ENCODE measurements at regions not wholly inside any gene's neighbourhood (a gene's known extent, or its start where the extent isn't known, plus 50 kb on each side); places are given as distances from the start of the nearest gene placed in this dataset.

- H3K27me3 ChIP-seq: no peaks in the 10 kb centered on the region
- intact Hi-C loops (cut with DNase I): no loop called here
- no peak overlapping the region for H3K27ac ChIP-seq
- WGBS, 2 donors: 79 to 81% methylated on average over 3 of the region's 3 CpGs
- H3K4me3 ChIP-seq (replicated peaks in 1 of 3): no peak overlapping the region
- no peaks in the 10 kb centered on the region for H3K36me3 ChIP-seq
- H3K9me3 ChIP-seq: no peaks in the 10 kb centered on the region
- no peak for DNase-seq
- H3K4me1 ChIP-seq: peaks cover 7 to 10% of the 10 kb centered on the region in 2 donors
- no peak for TF ChIP-seq CTCF (IDR thresholded peaks at IDR 0.05)
- no peak for TF ChIP-seq POLR2A (IDR thresholded peaks at IDR 0.05)
Observed at GRCh38 chr14:30387871-30388270, 171.1 kb upstream of the G2E3 start.

GRCh38 chr14:30389134-30389876 lies 169.7 kb upstream of the G2E3 start:
- TF ChIP-seq CTCF (IDR thresholded peaks at IDR 0.05) (no peak), POLR2A (IDR thresholded peaks at IDR 0.05) (no peak)

DNA sequence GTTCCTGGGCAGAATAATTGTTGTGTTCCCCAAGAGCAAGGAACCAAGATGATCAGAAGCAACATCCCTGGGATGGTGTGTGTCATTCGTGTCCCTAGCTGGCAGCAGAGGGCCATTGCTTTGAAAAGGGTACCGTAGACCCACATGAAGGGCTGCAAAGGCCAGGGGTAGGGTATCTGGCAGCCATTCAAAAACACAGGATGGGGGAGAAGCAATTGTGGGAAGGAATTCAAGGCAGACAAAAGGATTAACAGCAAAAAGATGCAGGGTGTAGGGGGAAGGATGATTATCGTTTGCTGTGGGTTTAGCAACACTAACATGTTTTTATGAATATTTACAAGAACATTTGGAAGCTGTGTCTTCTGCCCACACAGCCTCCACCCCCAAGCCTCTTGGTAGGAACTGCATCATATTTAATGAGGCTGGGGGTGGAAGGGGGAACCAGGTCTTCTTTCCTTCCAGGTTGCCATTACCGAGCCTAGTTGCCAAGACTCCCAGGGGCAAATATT lies 169.0 kb upstream of the G2E3 start:
- intact Hi-C loops (cut with DNase I): no loop called here
- no peak for DNase-seq
- peak overlapping the region; percentile 7 to 41 (median 17) for H3K27ac ChIP-seq
- no peaks in the 10 kb centered on the region for H3K27me3 ChIP-seq
- H3K4me3 ChIP-seq (replicated peaks in 1 of 3): no peak overlapping the region
- H3K4me1 ChIP-seq: peaks cover 7 to 10% of the 10 kb centered on the region in 2 donors
- H3K9me3 ChIP-seq: no peaks in the 10 kb centered on the region
- no peak for TF ChIP-seq POLR2A (IDR thresholded peaks at IDR 0.05)
- TF ChIP-seq CTCF (IDR thresholded peaks at IDR 0.05): peak in 3 of 6 experiments; percentile 19 to 22 (median 21)
- no peaks in the 10 kb centered on the region for H3K36me3 ChIP-seq
- 44 to 47% methylated on average over 4 of the region's 4 CpGs for WGBS, 2 donors

More at GRCh38 chr14:30389134-30389876, 169.7 kb upstream of the G2E3 start:
- 75 to 77% methylated on average over 6 of the region's 6 CpGs for WGBS, 2 donors
- Histone ChIP-seq H3K27ac (peak overlapping the region; percentile 7 to 41 (median 24)), H3K36me3 (no peaks in the 10 kb centered on the region), H3K4me1 (peaks cover 7 to 10% of the 10 kb centered on the region in 2 donors), H3K27me3 (no peaks in the 10 kb centered on the region), H3K9me3 (no peaks in the 10 kb centered on the region), H3K4me3 (replicated peaks in 1 of 3) (no peak overlapping the region)
- peak; percentile 91 to 96 for DNase-seq
- intact Hi-C loops (cut with DNase I): no loop called here

- Histone ChIP-seq H3K9me3 (no peaks in the 10 kb centered on the region), H3K4me3 (replicated peaks in 1 of 3) (no peak overlapping the region), H3K4me1 (peaks cover 0 to 1% of the 10 kb centered on the region in 2 donors), H3K36me3 (no peaks in the 10 kb centered on the region), H3K27ac (no peak overlapping the region), H3K27me3 (no peaks in the 10 kb centered on the region)
- DNase-seq: no peak
- intact Hi-C loops (cut with DNase I): no loop called here
- no peak for TF ChIP-seq POLR2A (IDR thresholded peaks at IDR 0.05)
- no peak for TF ChIP-seq CTCF (IDR thresholded peaks at IDR 0.05)
- 92 to 95% methylated on average over 1 of the region's 1 CpG for WGBS, 2 donors
Observed at GRCh38 chr14:30395065-30395464, 163.9 kb upstream of the G2E3 start.

GRCh38 chr14:30402846-30403245 lies 156.1 kb upstream of the G2E3 start:
- Histone ChIP-seq H3K27ac (no peak overlapping the region), H3K4me1 (no peaks in the 10 kb centered on the region), H3K36me3 (no peaks in the 10 kb centered on the region), H3K4me3 (replicated peaks in 1 of 3) (no peak overlapping the region), H3K9me3 (no peaks in the 10 kb centered on the region), H3K27me3 (no peaks in the 10 kb centered on the region)
- intact Hi-C loops (cut with DNase I): no loop called here
- TF ChIP-seq POLR2A (IDR thresholded peaks at IDR 0.05): no peak
- no peak for DNase-seq
